ENCODE measurements at regions not wholly inside any gene's neighbourhood (a gene's known extent, or its start where the extent isn't known, plus 50 kb on each side); places are given as distances from the start of the nearest gene placed in this dataset.

DNA sequence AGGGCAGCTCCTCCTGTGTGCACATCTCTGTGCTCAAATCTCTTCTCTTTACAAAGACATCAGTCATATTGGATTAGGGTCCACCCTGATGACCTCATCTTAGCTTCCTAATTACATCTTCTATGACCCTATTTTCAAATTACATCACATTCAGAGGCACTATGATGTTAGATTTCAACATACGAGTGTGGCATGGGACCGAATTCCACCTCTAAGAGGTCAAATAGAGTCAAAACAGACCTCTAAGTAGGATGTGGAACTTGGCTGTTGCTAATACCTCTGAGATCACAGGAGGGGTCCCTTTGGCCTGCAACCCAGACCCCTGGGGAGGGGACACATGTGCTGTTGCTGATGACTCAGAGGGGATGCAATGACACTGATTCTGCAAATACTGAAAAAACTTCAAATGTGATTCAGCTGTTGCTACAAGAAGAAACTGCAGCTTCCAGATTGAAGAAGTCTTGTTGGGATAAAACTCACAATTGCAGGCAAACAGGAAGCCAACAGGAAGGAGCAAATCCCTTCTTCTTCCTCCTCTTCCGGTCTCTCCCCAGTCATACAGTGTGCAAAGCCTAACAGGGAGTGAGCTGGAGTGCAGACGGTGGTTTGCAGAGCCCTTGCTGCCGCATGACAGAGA, 216.2 kb downstream of the MYLK4 start:
- no peak for DNase-seq

DNA sequence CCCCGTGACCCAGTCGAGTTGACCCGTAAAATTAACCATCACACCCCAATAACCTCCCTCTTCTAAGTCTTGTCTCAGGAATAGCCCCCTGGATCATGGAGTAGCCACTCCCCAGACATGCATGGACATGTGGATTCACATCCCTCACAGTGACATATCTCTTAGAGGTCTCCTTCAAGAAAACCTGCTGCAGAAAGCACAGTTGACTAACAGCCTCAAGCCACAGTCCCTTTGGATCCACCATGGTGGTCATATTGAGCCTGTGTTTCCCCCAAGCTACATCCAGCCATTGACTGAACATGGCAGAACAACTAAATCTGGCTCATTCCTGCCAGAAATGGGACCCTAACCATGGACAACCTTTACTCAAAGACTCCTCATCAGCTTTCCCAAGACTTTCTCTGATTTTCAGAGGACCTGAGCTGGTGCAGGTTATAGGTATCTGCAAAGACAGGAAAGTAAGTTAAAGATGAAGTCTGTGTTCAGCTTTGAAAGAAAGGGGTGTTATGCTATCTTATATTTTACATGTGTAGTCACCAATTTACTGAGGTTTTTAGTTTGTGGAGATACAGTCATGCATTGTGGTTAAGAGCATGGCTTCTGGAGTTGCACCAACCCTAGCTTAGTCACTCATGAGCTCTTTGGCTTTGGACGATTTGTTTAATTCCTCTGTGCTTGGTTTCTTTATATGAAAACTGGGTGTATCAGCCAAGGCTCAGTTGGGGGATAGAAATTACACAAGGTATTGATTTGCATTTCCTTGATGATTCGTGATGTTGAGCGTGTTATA, 219.1 kb downstream of the MYLK4 start:
- no peak for DNase-seq

DNA sequence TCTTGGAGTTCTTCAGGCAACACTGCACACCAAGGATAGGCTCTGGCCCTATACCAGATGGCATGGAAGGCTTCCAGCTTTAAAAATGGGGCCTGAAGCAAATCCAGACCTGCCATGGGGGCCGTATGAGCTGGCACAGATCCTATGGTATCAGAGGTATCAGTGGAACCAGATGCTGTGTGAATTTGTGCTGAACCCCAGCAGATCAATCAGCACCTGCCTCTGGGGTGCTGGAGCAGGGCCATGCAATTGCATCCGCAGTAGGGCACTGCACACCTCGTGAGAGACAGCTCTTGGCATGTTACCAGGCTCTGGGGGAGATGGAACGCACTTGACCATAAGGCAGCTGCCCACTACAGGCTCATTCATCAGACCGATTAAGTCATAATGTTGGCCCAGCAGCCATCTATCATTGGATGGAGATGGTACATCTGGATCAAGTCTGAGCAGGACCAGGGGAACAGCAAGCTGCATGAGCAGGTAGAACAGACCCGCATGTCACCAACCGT, 221.5 kb downstream of the MYLK4 start:
- no peak for DNase-seq

GRCh38 chr6:2528156-2528555, 222.6 kb downstream of the MYLK4 start:
- DNase-seq, result no peak

DNA sequence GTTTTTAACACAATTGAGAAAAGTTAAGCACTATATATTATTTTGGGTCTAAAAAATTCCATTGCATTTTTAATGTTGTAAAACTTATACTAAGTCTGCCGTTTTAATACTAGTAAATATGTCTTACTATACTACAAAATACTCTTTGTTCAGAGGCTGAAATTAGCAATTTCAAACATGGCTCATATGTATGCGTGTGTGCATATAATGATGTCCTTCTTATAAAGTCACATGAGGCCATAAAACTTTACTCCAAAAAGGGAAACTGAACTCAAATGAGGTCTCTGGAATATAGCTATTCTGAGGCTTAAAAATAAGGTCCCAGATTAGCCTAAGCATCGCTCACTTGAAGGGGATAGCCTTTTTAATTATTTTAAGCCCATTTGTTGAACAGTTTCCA, 224.0 kb downstream of the MYLK4 start:
- no peak for DNase-seq

- DNase-seq, result no peak
Measured at GRCh38 chr6:2524090-2524489, 226.6 kb downstream of the MYLK4 start.

DNA sequence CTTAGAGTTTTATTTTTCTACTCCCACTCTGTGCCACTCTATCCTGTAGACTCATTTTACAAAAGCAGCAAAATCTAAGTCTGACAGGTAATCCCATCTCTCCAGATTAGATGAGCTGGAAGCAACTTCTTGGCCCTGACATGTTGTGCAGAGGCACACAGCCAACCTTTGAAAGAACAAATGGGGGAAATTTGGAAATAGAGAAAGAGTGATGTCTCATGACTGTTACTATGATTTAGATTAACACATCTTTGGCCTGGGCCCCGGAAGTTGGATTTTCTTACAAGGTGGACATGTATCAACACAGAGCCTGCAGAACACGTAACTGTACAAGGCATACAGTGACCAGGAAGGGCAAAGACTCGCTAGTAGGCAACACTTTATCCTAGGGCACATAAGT, 227.7 kb downstream of the MYLK4 start:
- no peak for DNase-seq

DNA sequence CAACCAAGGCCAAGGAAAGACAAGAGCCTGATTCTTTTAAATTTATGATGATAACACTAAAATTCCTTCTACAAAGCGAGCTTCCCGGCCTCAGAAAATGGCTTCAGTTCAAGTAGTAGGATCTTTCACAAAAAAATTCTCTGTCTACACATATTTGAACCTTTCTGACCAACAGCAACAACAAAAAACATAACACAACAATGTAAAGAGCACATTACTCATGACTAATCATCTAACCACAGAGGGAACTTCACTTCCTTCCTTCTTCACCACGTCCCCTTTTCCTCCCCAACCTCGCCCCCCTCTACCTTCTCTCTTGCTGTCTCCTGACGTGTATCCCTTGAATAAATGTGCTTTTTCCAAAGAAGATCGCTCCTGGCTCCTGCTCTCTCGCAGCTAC, 228.2 kb downstream of the MYLK4 start:
- DNase-seq, result no peak

DNA sequence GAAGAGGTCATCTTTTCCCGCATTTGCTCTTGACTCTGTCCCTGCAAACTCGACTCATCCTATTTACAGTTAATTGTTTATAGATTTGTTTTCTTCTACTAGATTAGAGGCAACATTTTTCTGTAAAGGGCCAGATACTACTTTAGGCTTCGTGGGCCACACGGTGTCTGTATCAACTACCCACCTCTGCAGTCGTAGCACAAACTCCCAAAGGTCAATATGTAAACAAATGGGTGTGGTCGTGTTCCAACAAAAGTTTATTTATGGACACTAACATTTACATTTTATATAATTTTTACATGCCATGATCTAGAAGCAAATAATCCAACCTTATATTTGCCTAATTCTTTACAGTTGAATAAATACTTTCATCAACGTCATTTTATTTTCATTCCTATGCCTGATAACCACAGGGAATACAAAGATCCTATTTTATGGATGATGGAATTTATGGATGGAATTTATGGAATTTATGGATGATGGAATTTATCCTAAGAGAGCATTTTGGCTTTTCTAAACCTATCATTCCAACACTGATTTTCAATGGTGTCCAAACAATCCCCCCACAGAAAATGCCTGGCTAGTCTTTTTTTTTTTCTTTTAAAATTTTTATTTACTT, 232.8 kb downstream of the MYLK4 start:
- no peak for DNase-seq

DNA sequence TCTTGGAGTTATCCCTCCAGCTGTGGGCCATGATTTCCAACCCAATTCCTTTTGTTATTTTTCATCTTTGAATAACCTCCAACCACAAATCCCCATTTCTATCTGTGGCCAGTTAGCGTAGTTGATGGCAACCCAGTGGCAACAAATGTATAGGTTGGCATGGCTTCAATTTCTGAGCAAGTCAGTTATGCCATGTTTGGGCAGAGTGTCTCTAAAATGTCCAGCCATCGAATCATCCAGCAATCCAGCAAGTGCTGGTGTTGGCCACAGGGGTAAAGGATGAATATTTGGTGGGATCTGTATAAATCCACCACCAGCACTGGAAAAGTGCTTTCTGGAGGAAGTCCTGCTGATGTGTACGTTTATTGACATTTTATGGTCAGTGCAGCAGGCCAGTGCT, 233.3 kb downstream of the MYLK4 start:
- DNase-seq, result no peak

DNA sequence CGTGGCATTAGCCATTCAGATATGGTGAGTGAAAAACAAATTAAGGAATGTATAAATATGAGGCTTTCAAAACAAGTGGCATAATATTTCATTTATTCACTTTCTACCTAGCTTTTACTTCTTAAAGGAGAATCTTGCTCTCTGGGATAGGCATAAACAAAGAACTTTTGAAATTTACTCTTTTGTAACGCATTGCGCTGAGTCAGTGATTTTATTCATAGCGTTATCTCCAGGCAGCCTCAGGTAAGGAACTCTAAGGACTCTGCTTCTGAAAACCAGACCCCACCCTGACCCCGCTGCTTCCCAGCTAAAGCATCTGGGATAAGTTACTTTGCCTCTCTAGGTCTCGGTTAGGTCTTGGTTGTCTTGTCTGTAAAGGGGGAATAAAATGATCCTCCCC, 234.7 kb downstream of the MYLK4 start:
- DNase-seq, result no peak

DNA sequence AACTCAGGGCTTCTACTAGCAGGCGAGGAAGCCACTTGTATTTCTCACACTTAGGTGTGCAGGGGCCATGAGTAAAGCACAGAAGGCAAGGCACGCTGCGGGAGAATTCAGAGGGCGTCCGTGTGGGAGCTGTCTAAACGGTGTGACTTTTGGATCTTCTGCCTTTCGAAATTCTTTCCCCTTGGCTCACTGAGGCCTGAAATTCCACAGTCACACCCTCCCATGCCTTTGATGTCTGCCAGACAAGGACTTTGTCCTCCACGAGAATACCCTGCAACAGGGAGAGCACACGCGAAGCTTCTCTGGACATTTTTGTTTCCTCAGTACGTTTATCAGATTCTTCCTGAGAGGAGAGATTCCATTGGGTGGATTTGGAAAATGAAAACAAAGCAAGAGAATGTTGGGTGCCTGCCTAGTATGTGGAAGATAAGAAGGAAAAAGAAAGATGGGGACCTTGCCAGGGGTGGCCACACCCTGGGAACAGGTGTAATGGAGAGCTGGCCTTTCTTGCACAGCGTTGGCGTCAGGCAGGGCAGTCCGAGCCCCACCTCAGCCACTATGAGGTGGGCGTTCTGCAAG, 235.7 kb downstream of the MYLK4 start:
- DNase-seq, result no peak

DNA sequence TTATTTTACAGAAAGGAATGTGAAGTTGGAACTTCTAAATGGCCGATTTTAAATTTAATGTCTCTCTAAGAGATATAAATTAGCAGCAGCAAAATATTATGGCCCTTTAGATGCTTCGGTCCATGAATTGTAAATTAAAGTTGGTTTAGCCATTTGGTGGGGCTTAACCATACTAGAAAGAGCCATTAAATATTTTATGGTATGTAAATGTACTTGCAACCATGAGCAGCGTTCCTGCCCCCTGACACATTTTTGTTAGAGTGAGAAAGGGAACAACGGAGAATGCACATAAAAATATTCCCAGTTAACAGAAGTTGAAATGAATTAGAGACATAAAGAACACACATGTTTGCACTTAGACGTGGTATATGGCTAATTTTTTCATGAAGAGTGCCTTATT, 237.9 kb downstream of the MYLK4 start:
- DNase-seq, result no peak

DNA sequence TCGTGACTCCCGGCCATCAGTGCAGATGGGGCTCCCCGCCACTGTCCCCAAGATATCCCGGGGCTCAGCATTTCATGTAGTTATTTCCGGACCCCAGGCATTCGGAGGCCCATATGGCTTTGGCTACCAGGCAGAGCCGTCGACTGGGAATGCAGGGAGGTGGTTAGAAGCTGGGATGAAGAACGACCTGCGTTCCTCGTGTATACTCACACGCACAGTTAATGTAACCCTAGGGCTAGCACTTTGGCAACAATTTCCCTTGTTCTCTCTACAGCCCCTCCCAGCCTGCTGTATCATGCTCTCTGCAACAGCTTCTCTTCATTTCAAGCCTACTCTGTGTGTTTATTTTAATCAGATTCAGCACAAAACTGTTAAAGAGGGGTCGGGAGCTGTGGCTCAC, 240.4 kb downstream of the MYLK4 start:
- no peak for DNase-seq

GRCh38 chr6:2509711-2510110, 241.0 kb downstream of the MYLK4 start:
- DNase-seq, result no peak

DNA sequence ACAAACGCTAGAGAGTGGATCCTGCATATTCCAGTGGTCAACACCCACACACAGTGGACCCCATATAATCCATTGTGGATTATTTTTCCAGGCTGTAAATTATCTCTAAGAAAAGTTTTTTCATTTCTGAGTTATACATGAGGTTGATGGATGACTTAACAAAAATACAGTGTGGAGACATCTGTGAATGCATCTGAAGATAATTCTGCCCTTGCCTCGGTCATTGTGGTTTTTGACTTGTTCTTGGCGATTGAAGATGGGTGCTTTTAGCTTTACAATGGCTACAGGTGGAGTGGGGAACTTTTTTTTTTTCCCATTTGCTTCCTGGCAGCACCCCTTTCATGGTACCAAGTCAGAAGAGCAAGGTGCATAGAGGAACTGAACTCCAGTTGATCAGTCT, 242.7 kb downstream of the MYLK4 start:
- DNase-seq, result no peak

DNA sequence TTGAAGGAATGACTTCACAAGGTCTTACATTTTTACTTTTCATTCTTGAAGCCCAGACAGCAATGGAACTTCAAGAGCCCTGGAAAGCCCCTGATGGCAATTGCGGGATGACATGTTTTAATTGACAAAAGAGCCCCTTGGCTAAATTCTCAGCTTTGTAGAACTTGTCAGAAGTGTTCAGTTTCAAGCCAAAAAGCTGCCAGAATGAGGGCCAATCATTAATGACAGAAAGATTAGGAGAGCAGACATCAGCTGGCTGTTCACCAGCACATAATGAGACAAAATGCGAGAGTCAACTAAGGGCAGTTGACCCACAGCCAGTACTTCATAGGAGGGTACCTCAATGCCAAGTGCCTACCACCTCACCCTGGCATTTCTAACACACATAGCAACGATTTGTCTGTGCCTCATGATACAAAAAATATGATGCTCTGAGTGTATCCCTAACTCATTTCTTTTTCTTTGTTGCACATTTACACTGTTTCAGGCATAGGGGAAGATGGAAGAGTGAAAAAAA, 243.1 kb downstream of the MYLK4 start:
- no peak for DNase-seq

DNA sequence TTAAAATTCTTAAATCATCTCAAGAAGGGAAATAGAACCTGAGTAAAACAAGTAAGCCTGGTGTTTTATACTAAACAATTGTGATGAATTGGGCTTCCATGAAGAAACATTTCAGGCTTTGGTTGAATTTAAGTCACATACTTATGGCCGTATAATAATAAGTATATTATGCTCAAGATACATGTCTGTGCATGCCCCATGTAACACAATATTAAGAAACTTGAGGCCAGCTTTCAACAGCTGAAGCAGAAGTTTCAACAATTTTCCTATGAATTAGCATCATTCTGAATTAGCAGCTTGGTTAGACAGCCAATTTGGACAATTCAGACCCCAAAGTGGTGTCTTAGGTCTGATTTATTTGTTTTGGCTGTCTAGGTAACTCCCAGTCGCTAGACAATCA, 243.7 kb downstream of the MYLK4 start:
- DNase-seq, result no peak

DNA sequence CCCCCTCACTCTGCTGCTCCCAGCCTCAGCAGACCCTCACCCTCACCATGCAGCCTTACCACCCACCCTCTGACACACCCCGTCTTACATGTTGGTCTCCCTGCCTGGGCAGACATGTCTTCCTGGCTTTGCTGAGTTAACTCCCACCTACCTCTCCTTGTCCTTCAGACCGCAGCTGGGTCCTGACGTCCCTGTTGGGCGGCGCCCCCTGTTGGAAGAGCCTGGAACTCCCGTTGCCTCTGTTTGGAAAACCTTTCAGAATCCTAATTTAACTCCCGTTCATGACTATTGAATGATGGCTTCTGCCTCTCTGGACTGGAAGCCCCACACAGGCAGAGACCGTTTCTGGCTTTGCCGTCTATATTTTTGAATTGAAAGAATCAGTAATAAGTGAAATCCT, 245.1 kb downstream of the MYLK4 start:
- no peak for DNase-seq

DNA sequence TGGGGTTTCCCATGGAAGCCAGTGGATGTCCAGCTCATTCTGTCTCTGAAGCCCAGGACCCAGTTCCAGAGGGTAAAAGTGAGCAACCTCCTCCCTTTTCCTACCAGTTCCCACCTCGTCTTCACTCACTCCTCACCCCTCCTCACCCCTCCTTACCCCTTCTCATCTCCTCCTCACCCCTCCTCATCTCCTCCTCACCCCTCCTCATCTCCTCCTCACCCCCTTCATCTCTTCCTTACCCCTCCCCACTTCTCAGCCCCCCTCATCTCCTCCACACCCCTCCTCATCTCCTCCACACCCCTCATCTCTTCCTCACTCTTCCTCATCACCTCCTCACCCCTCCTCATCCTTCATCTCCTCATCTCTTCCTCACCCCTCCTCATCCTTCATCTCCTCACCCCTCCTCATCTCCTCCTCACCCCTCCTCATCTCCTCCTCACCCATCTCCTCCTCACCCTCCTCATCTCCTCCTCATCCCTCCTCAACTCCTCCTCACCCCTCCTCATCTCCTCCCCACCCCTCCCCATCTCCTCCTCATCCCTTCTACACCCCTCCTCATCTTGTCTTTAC, 246.1 kb downstream of the MYLK4 start:
- DNase-seq, result no peak

DNA sequence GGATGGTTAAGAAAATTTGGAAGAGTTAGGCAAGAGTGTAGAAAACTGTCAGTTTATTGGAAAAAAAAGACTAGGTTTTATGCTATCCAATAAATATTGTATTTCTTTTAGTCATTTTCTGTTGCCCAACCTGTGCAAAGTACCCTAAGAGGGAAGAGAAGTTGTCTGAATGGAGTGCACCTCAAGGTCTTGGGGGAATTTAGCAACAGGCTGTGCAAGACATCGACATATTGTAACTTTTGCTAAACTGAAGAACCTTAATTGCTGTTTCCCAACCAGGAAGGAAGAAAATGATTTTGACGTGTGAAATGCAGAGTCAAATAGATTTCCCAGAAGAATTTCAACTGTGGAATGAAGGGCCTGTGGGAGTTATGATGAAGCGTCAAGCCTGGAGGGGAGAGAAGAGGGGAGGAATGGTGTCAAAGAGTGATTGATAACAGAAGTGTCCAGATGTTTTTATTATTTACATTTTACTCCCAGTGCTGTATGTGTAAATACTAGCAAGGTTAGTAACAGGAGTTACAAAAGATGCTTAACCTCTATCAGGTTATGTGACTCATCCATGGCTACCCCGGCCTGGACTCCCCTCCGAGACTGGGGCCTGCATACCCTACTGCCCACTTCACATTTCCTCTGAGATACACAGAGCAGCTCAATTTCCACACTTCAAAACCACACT, 246.8 kb downstream of the MYLK4 start:
- no peak for DNase-seq

DNA sequence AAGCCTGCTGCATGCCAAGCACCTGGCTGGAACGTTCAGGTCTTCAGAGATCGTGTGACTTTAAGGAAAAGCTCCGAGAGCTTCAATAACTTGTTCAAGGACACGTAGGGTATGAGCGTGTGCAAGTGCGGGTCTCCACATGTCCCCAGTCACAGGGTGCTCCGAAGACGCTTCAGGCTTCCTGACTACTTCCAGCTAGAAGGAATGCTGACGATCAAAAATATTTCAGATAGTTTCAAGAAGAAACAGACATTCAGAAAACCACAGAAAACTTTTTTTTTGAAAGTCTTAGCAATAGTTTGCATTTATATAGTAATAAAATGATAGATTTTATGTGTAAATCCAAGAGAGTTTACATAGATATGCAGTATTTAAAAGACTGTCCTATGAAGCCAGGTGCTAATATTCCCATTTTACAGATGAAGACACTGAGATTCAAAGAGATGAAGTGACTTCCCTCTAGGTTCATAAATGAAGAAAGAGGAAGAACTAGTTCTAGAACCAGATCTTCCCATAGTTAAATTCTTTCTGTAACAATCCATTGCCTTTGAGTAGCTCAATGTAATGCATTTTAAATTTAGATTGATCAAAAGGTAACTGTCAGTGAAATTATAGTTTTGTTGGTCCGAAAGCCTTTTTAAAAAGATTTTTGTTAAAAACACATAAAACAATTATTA, 247.6 kb downstream of the MYLK4 start:
- no peak for DNase-seq
